GM06990 (cell line): ENCODE measurements at regions not wholly inside any gene's neighbourhood (a gene's known extent, or its start where the extent isn't known, plus 50 kb on each side); places are given as distances from the start of the nearest gene placed in this dataset.

ENCODE experiments used
- DNase-seq: peaks from one replicate; pipeline ENCODE4 v3.0.0-alpha.2; 2011; ENCODE audit not compliant: insufficient read length; ENCODE audit errors: extremely low read depth
- H3K27me3 ChIP-seq: replicated peaks from 2 replicates; pipeline ENCODE4 v1.6.0; 2011; ENCODE audit warnings: low read length; ENCODE audit not compliant: control insufficient read depth, insufficient read depth
- H3K36me3 ChIP-seq: 2 replicates; pipeline ENCODE4 v1.5.1; 2011; ENCODE audit warnings: low read length; ENCODE audit not compliant: control insufficient read depth, insufficient read depth
- H3K4me3 ChIP-seq: replicated peaks from 2 replicates; pipeline ENCODE4 v1.5.1; 2011; ENCODE audit warnings: low read depth, mild to moderate bottlenecking, control low read depth, low read length
- CTCF ChIP-seq: IDR thresholded peaks from 2 replicates; pipeline ENCODE4 v1.5.1; 2011; ENCODE audit warnings: low read length, control low read depth, mild to moderate bottlenecking, inconsistent platforms; ENCODE audit not compliant: insufficient read depth, poor library complexity, severe bottlenecking

GRCh38 chr21:34305605-34306604 lies 57.9 kb upstream of the KCNE2 start:
- H3K27me3 ChIP-seq, result no peaks in the 10 kb centered on the region
- no peaks in the 10 kb centered on the region for H3K36me3 ChIP-seq
- no peak for TF ChIP-seq CTCF
- H3K4me3 ChIP-seq, result no peak overlapping the region
- DNase-seq, result no peak

- no peak for DNase-seq
- no peaks in the 10 kb centered on the region for H3K36me3 ChIP-seq
- H3K4me3 ChIP-seq, result no peak overlapping the region
- TF ChIP-seq CTCF, result no peak
- peaks cover under 1% of the 10 kb centered on the region for H3K27me3 ChIP-seq
Observed at GRCh38 chr21:34307991-34308532, 55.7 kb upstream of the KCNE2 start.

GRCh38 chr21:34311561-34312330 lies 52.1 kb upstream of the KCNE2 start:
- DNase-seq, result no peak
- Histone ChIP-seq H3K27me3 (peaks cover 2% of the 10 kb centered on the region), H3K36me3 (no peaks in the 10 kb centered on the region), H3K4me3 (no peak overlapping the region)
- TF ChIP-seq CTCF, result no peak

- H3K36me3 ChIP-seq, result no peaks in the 10 kb centered on the region
- DNase-seq, result no peak
- TF ChIP-seq CTCF, result no peak
Observed at GRCh38 chr21:34313116-34313515, 50.7 kb upstream of the KCNE2 start.

More at GRCh38 chr21:34313116-34313515, 50.7 kb upstream of the KCNE2 start:
- Histone ChIP-seq H3K27me3 (peaks cover 2% of the 10 kb centered on the region), H3K4me3 (no peak overlapping the region)
